PC-3 (cell line): ENCODE measurements at regions not wholly inside any gene's neighbourhood (a gene's known extent, or its start where the extent isn't known, plus 50 kb on each side); places are given as distances from the start of the nearest gene placed in this dataset.

ENCODE experiments used
- ATAC-seq: fragments of 200-7000 bp; cut with Tn5 transposase; 2 replicates; pipeline ENCODE4 v1.9.1; 2020; ENCODE audit warnings: mild to moderate bottlenecking, moderate library complexity
- BruUV-seq: library from RNA; stranded (reverse); fragments of 400-500 nt; replicated peaks from 2 replicates; lab custom pipeline; 2021; lab: Mats Ljungman, UMichigan
- CTCF ChIA-PET: fragments of 300-600 bp; sonication (Branson Sonifier 250); formaldehyde crosslinking; loops from one replicate; lab custom pipeline; 2022; ENCODE audit warnings: antibody characterized with exemption; lab: Charles Lee
- POLR2A ChIA-PET: fragments of 300-600 bp; sonication (Branson Sonifier 250); formaldehyde crosslinking; loops from one replicate; lab custom pipeline; 2022; ENCODE audit warnings: antibody characterized with exemption; ENCODE audit not compliant: unreplicated experiment; lab: Charles Lee
- DNase-seq: peaks from one replicate; pipeline ENCODE4 v3.0.0-alpha.2; 2015
- H2AFZ ChIP-seq: fragments of 300-600 bp; sonication (generic); 2 replicates; pipeline ENCODE4 v1.6.0; 2016; ENCODE audit warnings: antibody characterized with exemption, low read length
- H3F3A ChIP-seq: fragments of 300-600 bp; sonication (generic); one replicate; pipeline ENCODE4 v1.6.0; 2017; ENCODE audit warnings: antibody characterized with exemption, low read length, control low read depth, mild to moderate bottlenecking; ENCODE audit not compliant: unreplicated experiment
- H3K27ac ChIP-seq: fragments of 300-600 bp; sonication (generic); 2 replicates; pipeline ENCODE4 v1.5.1; 2016; ENCODE audit warnings: mild to moderate bottlenecking, low read length
- H3K27me3 ChIP-seq: fragments of 300-600 bp; sonication (generic); 2 replicates; pipeline ENCODE4 v1.6.1; 2016; ENCODE audit warnings: low read length, mixed read lengths
- H3K36me3 ChIP-seq: fragments of 300-600 bp; sonication (generic); 2 replicates; pipeline ENCODE4 v1.6.1; 2016; ENCODE audit warnings: low read depth, mixed run types, low read length, mixed read lengths
- H3K4me1 ChIP-seq: fragments of 300-600 bp; sonication (generic); 2 replicates; pipeline ENCODE4 v1.5.1; 2016; ENCODE audit warnings: low read length; ENCODE audit not compliant: insufficient read depth
- H3K4me2 ChIP-seq: fragments of 300-600 bp; sonication (generic); 2 replicates; pipeline ENCODE4 v1.6.0; 2016; ENCODE audit warnings: low read length
- H3K4me3 ChIP-seq: fragments of 300-600 bp; sonication (generic); 2 replicates; pipeline ENCODE4 v1.5.1; 2016; ENCODE audit warnings: mild to moderate bottlenecking, low read length, mixed read lengths
- H3K79me2 ChIP-seq: fragments of 300-600 bp; sonication (generic); 2 replicates; pipeline ENCODE4 v1.6.1; 2017; ENCODE audit warnings: low read length, mixed read lengths
- H3K9ac ChIP-seq: fragments of 300-600 bp; sonication (generic); 2 replicates; pipeline ENCODE4 v1.6.0; 2016; ENCODE audit warnings: mild to moderate bottlenecking, low read length
- H3K9me2 ChIP-seq: fragments of 300-600 bp; sonication (generic); replicated peaks from 2 replicates; pipeline ENCODE4 v1.6.1; 2016; ENCODE audit warnings: mixed run types, low read length, mixed read lengths
- H3K9me3 ChIP-seq: fragments of 300-600 bp; sonication (generic); 2 replicates; pipeline ENCODE4 v1.6.1; 2016; ENCODE audit warnings: low read length, mixed read lengths
- H4K20me1 ChIP-seq: fragments of 300-600 bp; sonication (generic); 2 replicates; pipeline ENCODE4 v1.6.1; 2016; ENCODE audit warnings: low read length, mixed read lengths
- CTCF ChIP-seq: fragments of 300-600 bp; sonication (generic); conservative IDR thresholded peaks from 2 replicates; pipeline ENCODE4 v1.5.1; 2017; ENCODE audit warnings: antibody characterized with exemption, low read depth, mild to moderate bottlenecking, low read length
- EZH2 ChIP-seq: fragments of 300-600 bp; sonication (generic); IDR thresholded peaks from one replicate; pipeline ENCODE4 v1.6.1; 2017; ENCODE audit warnings: antibody characterized with exemption, mild to moderate bottlenecking, low read length; ENCODE audit not compliant: unreplicated experiment
- EZH2phosphoT487 ChIP-seq: fragments of 300-600 bp; sonication (generic); IDR thresholded peaks from 2 replicates; pipeline ENCODE4 v1.6.1; 2018; ENCODE audit warnings: mild to moderate bottlenecking, antibody characterized with exemption, low read length, borderline replicate concordance
- intact Hi-C: fragments of 100-400 bp; cut with micrococcal nuclease; formaldehyde crosslinking; loops from 2 replicates; pipeline ENCODE4 v1.9.0; 2023

GRCh38 chr4:11323771-11324170, 104.9 kb downstream of the HS3ST1 start:
- ATAC-seq = no peak
- Histone ChIP-seq H3K4me1 (no peaks in the 10 kb centered on the region), H3K9me2 (no peaks in the 10 kb centered on the region), H3K9ac (no peak overlapping the region), H3K4me2 (no peak overlapping the region), H4K20me1 (no peaks in the 10 kb centered on the region), H2AFZ (no peak overlapping the region), H3K27ac (no peak overlapping the region), H3K36me3 (no peaks in the 10 kb centered on the region), H3K4me3 (no peak overlapping the region), H3F3A (no peaks in the 10 kb centered on the region), H3K79me2 (no peaks in the 10 kb centered on the region), H3K27me3 (no peaks in the 10 kb centered on the region), H3K9me3 (no peaks in the 10 kb centered on the region)
- ChIA-PET CTCF (no interaction called here), POLR2A (no interaction called here)
- BruUV-seq = no TSS peak
- intact Hi-C loops = no loop called here
- TF ChIP-seq CTCF (no peak), EZH2 (no peak), EZH2phosphoT487 (no peak)
- no peak for DNase-seq

- H3K4me3 ChIP-seq = no peak overlapping the region
- TF ChIP-seq EZH2 (no peak), EZH2phosphoT487 (no peak), CTCF (no peak)
- no peaks in the 10 kb centered on the region for H4K20me1 ChIP-seq
- CTCF ChIA-PET = no interaction called here
- H3K4me1 ChIP-seq = no peaks in the 10 kb centered on the region
- H3K9ac ChIP-seq = no peak overlapping the region
- H3K79me2 ChIP-seq = no peaks in the 10 kb centered on the region
- no peaks in the 10 kb centered on the region for H3K9me2 ChIP-seq
- BruUV-seq = no TSS peak
- H3K27ac ChIP-seq = no peak overlapping the region
- no peak overlapping the region for H2AFZ ChIP-seq
- no peaks in the 10 kb centered on the region for H3F3A ChIP-seq
- DNase-seq = peak; percentile 5
- no peaks in the 10 kb centered on the region for H3K9me3 ChIP-seq
- H3K4me2 ChIP-seq = no peak overlapping the region
- intact Hi-C loops = no loop called here
- no peaks in the 10 kb centered on the region for H3K36me3 ChIP-seq
- ATAC-seq = no peak
- POLR2A ChIA-PET = no interaction called here
- H3K27me3 ChIP-seq = no peaks in the 10 kb centered on the region
Observed at GRCh38 chr4:11313157-11313943, 115.3 kb downstream of the HS3ST1 start.

- intact Hi-C loops = no loop called here
- Histone ChIP-seq H4K20me1 (no peaks in the 10 kb centered on the region), H3K4me2 (no peak overlapping the region), H3K36me3 (no peaks in the 10 kb centered on the region), H3K4me3 (no peak overlapping the region), H3K9me2 (no peaks in the 10 kb centered on the region), H3K27me3 (no peaks in the 10 kb centered on the region), H3K27ac (no peak overlapping the region), H3F3A (no peaks in the 10 kb centered on the region), H3K79me2 (no peaks in the 10 kb centered on the region), H3K9ac (no peak overlapping the region), H3K4me1 (no peaks in the 10 kb centered on the region), H3K9me3 (no peaks in the 10 kb centered on the region), H2AFZ (no peak overlapping the region)
- DNase-seq (peak; percentile 15), ATAC-seq (no peak)
- CTCF ChIA-PET = no interaction called here
- TF ChIP-seq EZH2 (no peak), CTCF (no peak), EZH2phosphoT487 (no peak)
- POLR2A ChIA-PET = no interaction called here
- no TSS peak for BruUV-seq
Observed at GRCh38 chr4:11312389-11312788, 116.3 kb downstream of the HS3ST1 start.
